G401.6 (cell line): ENCODE measurements at regions not wholly inside any gene's neighbourhood (a gene's known extent, or its start where the extent isn't known, plus 50 kb on each side); places are given as distances from the start of the nearest gene placed in this dataset.

ENCODE experiments used
- FAIRE-seq: peaks from 2 replicates; lab custom pipeline; 2012; peaks lifted over from hg19 to GRCh38; lab: Jason Lieb, UNC

- FAIRE-seq, result no peak
Observed at GRCh38 chr10:107687701-107688100, 523.2 kb upstream of the SORCS1 start.

- FAIRE-seq, result no peak
Observed at GRCh38 chr10:107686095-107686494, 521.6 kb upstream of the SORCS1 start.

GRCh38 chr10:107671960-107672359 is 507.5 kb upstream of the SORCS1 start:
- no peak for FAIRE-seq

- no peak for FAIRE-seq
Observed at GRCh38 chr10:107666214-107666613, 501.7 kb upstream of the SORCS1 start.

GRCh38 chr10:107665459-107665858 is 501.0 kb upstream of the SORCS1 start:
- FAIRE-seq, result no peak

GRCh38 chr10:107657851-107658250 is 493.3 kb upstream of the SORCS1 start:
- FAIRE-seq, result no peak

GRCh38 chr10:107656932-107657331 is 492.4 kb upstream of the SORCS1 start:
- no peak for FAIRE-seq

- FAIRE-seq, result no peak
Observed at GRCh38 chr10:107653832-107654287, 489.4 kb upstream of the SORCS1 start.

GRCh38 chr10:107650939-107651338 is 486.4 kb upstream of the SORCS1 start:
- FAIRE-seq, result no peak

GRCh38 chr10:107649249-107649648 is 484.7 kb upstream of the SORCS1 start:
- FAIRE-seq, result no peak

GRCh38 chr10:107647462-107647861 is 483.0 kb upstream of the SORCS1 start:
- FAIRE-seq, result no peak

GRCh38 chr10:107631876-107632275 is 467.4 kb upstream of the SORCS1 start:
- no peak for FAIRE-seq

- FAIRE-seq, result no peak
Observed at GRCh38 chr10:107626862-107627261, 462.4 kb upstream of the SORCS1 start.

GRCh38 chr10:107623292-107623691 is 458.8 kb upstream of the SORCS1 start:
- FAIRE-seq, result no peak

GRCh38 chr10:107619139-107619538 is 454.6 kb upstream of the SORCS1 start:
- FAIRE-seq, result no peak

GRCh38 chr10:107618504-107618994 is 454.0 kb upstream of the SORCS1 start:
- FAIRE-seq, result no peak

- no peak for FAIRE-seq
Observed at GRCh38 chr10:107616463-107617410, 452.2 kb upstream of the SORCS1 start.

GRCh38 chr10:107616031-107616430 is 451.5 kb upstream of the SORCS1 start:
- no peak for FAIRE-seq

- FAIRE-seq, result no peak
Observed at GRCh38 chr10:107614939-107615685, 450.6 kb upstream of the SORCS1 start.

GRCh38 chr10:107611115-107611514 is 446.6 kb upstream of the SORCS1 start:
- no peak for FAIRE-seq

- FAIRE-seq, result no peak
Observed at GRCh38 chr10:107589081-107589480, 424.6 kb upstream of the SORCS1 start.

- no peak for FAIRE-seq
Observed at GRCh38 chr10:107585630-107586029, 421.1 kb upstream of the SORCS1 start.

- no peak for FAIRE-seq
Observed at GRCh38 chr10:107583974-107584373, 419.5 kb upstream of the SORCS1 start.
